ENCODE measurements at regions not wholly inside any gene's neighbourhood (a gene's known extent, or its start where the extent isn't known, plus 50 kb on each side); places are given as distances from the start of the nearest gene placed in this dataset.

DNA sequence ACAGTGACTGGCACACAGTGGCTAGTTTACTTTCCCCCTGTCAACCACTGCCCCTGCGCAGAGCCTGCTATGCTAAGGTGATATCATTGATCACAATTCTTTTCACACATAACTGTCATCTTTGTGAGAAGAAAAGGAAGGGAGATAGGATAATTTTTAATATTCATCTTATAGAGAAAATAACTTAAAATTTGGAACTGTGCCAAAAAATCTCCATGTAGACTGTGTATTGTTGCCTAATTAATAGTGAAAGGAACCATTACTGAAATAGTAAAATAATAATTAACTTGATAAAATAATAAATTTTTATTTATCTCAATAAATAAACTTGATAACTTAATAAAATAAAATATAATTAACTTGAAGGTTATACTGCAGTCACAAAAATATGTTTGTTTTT, 1069.4 kb downstream of the C4orf33 start:
- Histone ChIP-seq H3K4me3 (no peak overlapping the region), H3K9me3 (no peaks in the 10 kb centered on the region), H3K4me1 (no peaks in the 10 kb centered on the region), H3K27me3 (no peaks in the 10 kb centered on the region), H3K27ac (no peak overlapping the region), H3K36me3 (no peaks in the 10 kb centered on the region)
- intact Hi-C loops (cut with DNase I): no loop called here
- TF ChIP-seq, protein P1, sequence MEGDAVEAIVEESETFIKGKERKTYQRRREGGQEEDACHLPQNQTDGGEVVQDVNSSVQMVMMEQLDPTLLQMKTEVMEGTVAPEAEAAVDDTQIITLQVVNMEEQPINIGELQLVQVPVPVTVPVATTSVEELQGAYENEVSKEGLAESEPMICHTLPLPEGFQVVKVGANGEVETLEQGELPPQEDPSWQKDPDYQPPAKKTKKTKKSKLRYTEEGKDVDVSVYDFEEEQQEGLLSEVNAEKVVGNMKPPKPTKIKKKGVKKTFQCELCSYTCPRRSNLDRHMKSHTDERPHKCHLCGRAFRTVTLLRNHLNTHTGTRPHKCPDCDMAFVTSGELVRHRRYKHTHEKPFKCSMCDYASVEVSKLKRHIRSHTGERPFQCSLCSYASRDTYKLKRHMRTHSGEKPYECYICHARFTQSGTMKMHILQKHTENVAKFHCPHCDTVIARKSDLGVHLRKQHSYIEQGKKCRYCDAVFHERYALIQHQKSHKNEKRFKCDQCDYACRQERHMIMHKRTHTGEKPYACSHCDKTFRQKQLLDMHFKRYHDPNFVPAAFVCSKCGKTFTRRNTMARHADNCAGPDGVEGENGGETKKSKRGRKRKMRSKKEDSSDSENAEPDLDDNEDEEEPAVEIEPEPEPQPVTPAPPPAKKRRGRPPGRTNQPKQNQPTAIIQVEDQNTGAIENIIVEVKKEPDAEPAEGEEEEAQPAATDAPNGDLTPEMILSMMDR (IDR thresholded peaks at IDR 0.05): no peak
- TF ChIP-seq POLR2A (IDR thresholded peaks at IDR 0.05): no peak
- WGBS, 2 donors: 85 to 100% methylated on average over 1 of the region's 1 CpG
- DNase-seq: no peak

DNA sequence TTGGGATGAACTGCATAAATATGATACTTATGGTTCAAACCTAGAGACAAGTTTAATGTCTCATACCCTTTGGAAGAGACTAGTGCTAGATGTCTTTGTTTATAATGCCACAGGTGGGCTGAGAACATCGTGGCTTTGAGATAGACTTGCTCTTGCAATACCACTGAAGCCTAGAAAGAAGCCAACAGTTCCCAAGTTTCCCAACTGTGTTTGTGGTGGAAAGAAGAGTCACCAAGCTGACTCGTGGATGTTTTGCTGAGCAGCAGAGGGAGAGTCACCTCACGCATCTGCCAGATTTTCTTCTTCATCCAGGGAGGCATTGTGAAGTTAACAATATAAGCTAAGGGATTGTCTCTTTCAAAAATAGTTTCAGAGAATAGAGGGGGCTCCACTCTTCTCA, 1076.2 kb downstream of the C4orf33 start:
- no peaks in the 10 kb centered on the region for H3K27me3 ChIP-seq
- no peak overlapping the region for H3K4me3 ChIP-seq
- no peak overlapping the region for H3K27ac ChIP-seq
- WGBS, 2 donors: 59 to 62% methylated on average over 3 of the region's 3 CpGs
- intact Hi-C loops (cut with DNase I): no loop called here
- TF ChIP-seq POLR2A (IDR thresholded peaks at IDR 0.05): no peak
- TF ChIP-seq, protein P1 (IDR thresholded peaks at IDR 0.05): no peak
- no peaks in the 10 kb centered on the region for H3K4me1 ChIP-seq
- no peaks in the 10 kb centered on the region for H3K36me3 ChIP-seq
- no peak for DNase-seq
- no peaks in the 10 kb centered on the region for H3K9me3 ChIP-seq

DNA sequence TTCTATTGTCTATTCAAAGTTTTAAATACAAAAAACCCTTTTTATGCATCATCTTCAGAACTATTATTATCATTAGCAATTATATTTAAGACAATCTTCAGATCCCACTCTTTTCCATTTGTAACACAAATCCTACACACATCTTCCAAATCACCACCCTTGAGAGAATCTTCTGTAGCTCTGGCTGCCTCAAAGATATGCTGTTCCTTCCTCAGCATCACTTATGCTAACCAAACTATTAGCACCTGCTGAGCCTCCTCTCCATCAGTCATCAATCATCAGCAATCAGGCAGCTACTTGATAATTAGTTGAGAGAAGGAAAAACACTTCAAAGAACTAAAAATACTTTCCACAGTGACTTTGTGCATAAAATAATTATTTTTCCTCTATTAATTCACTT, 1082.2 kb downstream of the C4orf33 start:
- Histone ChIP-seq H3K27ac (no peak overlapping the region), H3K4me1 (no peaks in the 10 kb centered on the region), H3K9me3 (no peaks in the 10 kb centered on the region), H3K4me3 (no peak overlapping the region), H3K36me3 (no peaks in the 10 kb centered on the region), H3K27me3 (no peaks in the 10 kb centered on the region)
- TF ChIP-seq, protein P1 (IDR thresholded peaks at IDR 0.05): no peak
- no peak for TF ChIP-seq POLR2A (IDR thresholded peaks at IDR 0.05)
- DNase-seq: no peak
- intact Hi-C loops (cut with DNase I): no loop called here

DNA sequence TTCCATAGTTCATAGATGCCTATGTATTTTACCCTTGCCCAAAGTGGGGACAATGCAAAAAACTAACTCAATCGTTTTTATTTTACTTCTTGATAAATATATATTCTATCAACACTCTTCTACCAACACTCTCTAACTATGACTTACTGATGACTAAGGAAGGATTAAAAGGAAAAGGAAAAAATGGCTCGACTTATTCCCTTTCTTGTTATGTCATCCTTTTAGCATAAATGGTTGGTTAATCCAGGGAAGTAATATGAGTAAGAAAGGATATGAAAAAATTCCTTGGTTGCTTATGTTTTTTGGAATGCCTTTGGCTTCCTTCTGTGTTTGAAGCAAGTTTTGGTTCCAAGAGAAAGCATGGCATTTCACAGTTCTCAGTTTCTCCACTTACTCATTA, 1087.1 kb downstream of the C4orf33 start:
- no peak overlapping the region for H3K4me3 ChIP-seq
- TF ChIP-seq POLR2A (IDR thresholded peaks at IDR 0.05): no peak
- TF ChIP-seq, protein P1 (IDR thresholded peaks at IDR 0.05): no peak
- no peaks in the 10 kb centered on the region for H3K27me3 ChIP-seq
- intact Hi-C loops (cut with DNase I): no loop called here
- H3K9me3 ChIP-seq: no peaks in the 10 kb centered on the region
- no peak for DNase-seq
- 52 to 59% methylated on average over 2 of the region's 2 CpGs for WGBS, 2 donors
- H3K27ac ChIP-seq: no peak overlapping the region
- H3K36me3 ChIP-seq: no peaks in the 10 kb centered on the region
- H3K4me1 ChIP-seq: no peaks in the 10 kb centered on the region

DNA sequence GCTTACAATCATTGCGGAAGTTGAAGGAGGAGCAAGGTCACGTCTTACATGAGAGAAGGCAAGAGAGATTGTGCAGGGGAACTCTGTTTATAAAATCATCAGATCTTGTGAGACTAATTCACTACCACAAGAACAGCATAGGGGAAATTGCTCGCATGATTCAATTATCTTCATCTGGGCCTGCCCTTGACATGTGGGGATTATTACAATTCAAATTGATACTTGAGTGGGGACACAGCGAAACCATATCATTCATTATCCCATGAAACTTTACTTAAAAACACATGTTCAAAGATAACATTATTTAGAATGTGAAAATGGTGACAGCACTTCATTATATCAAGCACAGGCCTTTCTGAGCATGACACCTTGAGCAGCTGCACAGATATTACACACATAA, 1087.8 kb downstream of the C4orf33 start:
- intact Hi-C loops (cut with DNase I): no loop called here
- Histone ChIP-seq H3K27ac (no peak overlapping the region), H3K9me3 (no peaks in the 10 kb centered on the region), H3K4me1 (no peaks in the 10 kb centered on the region), H3K27me3 (no peaks in the 10 kb centered on the region), H3K4me3 (no peak overlapping the region), H3K36me3 (no peaks in the 10 kb centered on the region)
- DNase-seq: no peak
- 62 to 71% methylated on average over 4 of the region's 4 CpGs for WGBS, 2 donors
- TF ChIP-seq POLR2A (IDR thresholded peaks at IDR 0.05): no peak
- TF ChIP-seq, protein P1 (IDR thresholded peaks at IDR 0.05): no peak
